ENCODE measurements at regions not wholly inside any gene's neighbourhood (a gene's known extent, or its start where the extent isn't known, plus 50 kb on each side); places are given as distances from the start of the nearest gene placed in this dataset.

- TF ChIP-seq POLR2A (IDR thresholded peaks at IDR 0.05; ENCODE audit: borderline replicate concordance, extremely low read depth, insufficient read depth, insufficient read length) (no peak), CTCF (IDR thresholded peaks at IDR 0.05 in 2 of 3, conservative IDR thresholded peaks at IDR 0.05 in 1 of 3; ENCODE audit: borderline replicate concordance in 1 of 3, insufficient read depth in 1 of 3, low read depth in 2 of 3, low read length in 2 of 3) (no peak), EZH2phosphoT487 (IDR thresholded peaks at IDR 0.05; ENCODE audit: borderline replicate concordance) (no peak), YY1 (IDR thresholded peaks at IDR 0.05; ENCODE audit: extremely low read depth, insufficient replicate concordance, low read depth, low read length) (no peak), JUND (IDR thresholded peaks at IDR 0.05) (no peak), ZNF274 (IDR thresholded peaks at IDR 0.05; ENCODE audit: low read depth, low read length) (no peak)
- TF ChIP-seq, protein P1, sequence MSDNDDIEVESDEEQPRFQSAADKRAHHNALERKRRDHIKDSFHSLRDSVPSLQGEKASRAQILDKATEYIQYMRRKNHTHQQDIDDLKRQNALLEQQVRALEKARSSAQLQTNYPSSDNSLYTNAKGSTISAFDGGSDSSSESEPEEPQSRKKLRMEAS (IDR thresholded peaks at IDR 0.05), result no peak
Measured at GRCh38 chr14:38549564-38549963, 293.7 kb upstream of the CLEC14A start.

All from HCT116 (cell line).